ENCODE measurements at regions not wholly inside any gene's neighbourhood (a gene's known extent, or its start where the extent isn't known, plus 50 kb on each side); places are given as distances from the start of the nearest gene placed in this dataset.

DNA sequence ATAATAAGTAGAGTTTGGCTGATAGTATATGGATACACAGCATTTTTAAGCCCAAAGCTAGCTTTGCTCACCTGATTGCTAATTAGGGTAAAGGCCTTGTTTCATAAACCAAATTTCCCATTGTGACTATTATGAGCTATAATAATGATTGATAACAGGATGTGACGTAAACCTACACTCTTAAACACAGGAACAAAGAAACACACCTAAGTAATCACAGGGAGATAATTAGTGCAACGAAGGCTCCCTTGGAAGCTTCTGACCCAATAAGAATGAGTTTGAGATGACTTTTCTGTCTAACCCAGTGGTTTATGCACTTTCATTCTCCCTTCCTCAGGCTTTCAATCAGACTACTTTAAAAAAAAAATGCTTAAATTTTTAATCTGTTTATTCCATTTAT is 683.2 kb downstream of the SATB2 start:
- TF ChIP-seq, protein P1, sequence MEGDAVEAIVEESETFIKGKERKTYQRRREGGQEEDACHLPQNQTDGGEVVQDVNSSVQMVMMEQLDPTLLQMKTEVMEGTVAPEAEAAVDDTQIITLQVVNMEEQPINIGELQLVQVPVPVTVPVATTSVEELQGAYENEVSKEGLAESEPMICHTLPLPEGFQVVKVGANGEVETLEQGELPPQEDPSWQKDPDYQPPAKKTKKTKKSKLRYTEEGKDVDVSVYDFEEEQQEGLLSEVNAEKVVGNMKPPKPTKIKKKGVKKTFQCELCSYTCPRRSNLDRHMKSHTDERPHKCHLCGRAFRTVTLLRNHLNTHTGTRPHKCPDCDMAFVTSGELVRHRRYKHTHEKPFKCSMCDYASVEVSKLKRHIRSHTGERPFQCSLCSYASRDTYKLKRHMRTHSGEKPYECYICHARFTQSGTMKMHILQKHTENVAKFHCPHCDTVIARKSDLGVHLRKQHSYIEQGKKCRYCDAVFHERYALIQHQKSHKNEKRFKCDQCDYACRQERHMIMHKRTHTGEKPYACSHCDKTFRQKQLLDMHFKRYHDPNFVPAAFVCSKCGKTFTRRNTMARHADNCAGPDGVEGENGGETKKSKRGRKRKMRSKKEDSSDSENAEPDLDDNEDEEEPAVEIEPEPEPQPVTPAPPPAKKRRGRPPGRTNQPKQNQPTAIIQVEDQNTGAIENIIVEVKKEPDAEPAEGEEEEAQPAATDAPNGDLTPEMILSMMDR (optimal IDR thresholded peaks at IDR 0.05 in 1 of 3, IDR thresholded peaks at IDR 0.05 in 1 of 3, conservative IDR thresholded peaks at IDR 0.05 in 1 of 3; ENCODE audit: extremely low read depth in 1 of 3, insufficient read depth in 2 of 3, low read length in 3 of 3) = no peak
- no peak for TF ChIP-seq EZH2 (IDR thresholded peaks at IDR 0.05; ENCODE audit: low read length)

Data from keratinocyte (primary cell).